ENCODE measurements at regions not wholly inside any gene's neighbourhood (a gene's known extent, or its start where the extent isn't known, plus 50 kb on each side); places are given as distances from the start of the nearest gene placed in this dataset.

DNA sequence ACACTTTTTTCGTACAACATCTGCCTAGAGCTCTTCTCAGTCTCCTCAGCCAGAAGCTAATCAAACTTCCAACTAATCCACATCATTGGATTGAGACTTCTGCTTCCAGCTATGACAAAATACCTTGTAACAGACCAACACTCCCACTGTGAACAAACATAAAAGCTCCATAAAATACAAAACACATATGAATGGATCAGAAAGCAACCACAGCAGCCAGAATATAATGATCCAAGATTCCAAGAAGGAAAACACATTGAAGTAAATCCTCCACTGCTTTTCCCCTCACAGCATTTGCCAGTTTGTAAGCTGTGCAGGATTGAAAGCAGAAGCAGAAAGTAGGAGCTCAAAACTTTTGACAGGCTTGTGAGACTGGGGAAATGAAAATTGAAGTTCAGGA lies 863.2 kb downstream of the TUSC7 start:
- Histone ChIP-seq H3K79me1 (ENCODE audit: low read depth, low read length) (no peaks in the 10 kb centered on the region), H2BK5ac (ENCODE audit: low read depth, low read length) (no peak overlapping the region), H3K23me2 (ENCODE audit: low read depth, low read length) (no peaks in the 10 kb centered on the region), H3K14ac (ENCODE audit: insufficient read length) (no peak overlapping the region), H3K4ac (replicated peaks; ENCODE audit: insufficient read length, low read depth, low read length) (no peak overlapping the region), H2BK120ac (replicated peaks; ENCODE audit: low read depth, low read length) (no peak overlapping the region), H3K27me3 (replicated peaks in 1 of 4; ENCODE audit: control insufficient read depth in 3 of 4, extremely low read depth in 1 of 4, insufficient read depth in 3 of 4, low read length in 3 of 4) (no peaks in the 10 kb centered on the region), H2AK5ac (ENCODE audit: low read depth, low read length) (no peak overlapping the region), H4K91ac (replicated peaks; ENCODE audit: insufficient read length, low read length) (no peak overlapping the region), H3K23ac (ENCODE audit: insufficient read length) (no peak overlapping the region), H3K36me3 (ENCODE audit: control insufficient read depth in 2 of 4, insufficient read depth in 4 of 4, low read length in 3 of 4) (no peaks in the 10 kb centered on the region), H4K5ac (ENCODE audit: insufficient read length, low read depth, low read length) (no peak overlapping the region), H3K18ac (ENCODE audit: extremely low read depth, low read length) (no peak overlapping the region), H4K20me1 (replicated peaks in 1 of 2; ENCODE audit: control insufficient read depth in 1 of 2, insufficient read depth in 2 of 2, low read length in 2 of 2) (no peaks in the 10 kb centered on the region), H3K4me1 (replicated peaks in 1 of 4; ENCODE audit: control insufficient read depth in 3 of 4, insufficient read depth in 4 of 4, low read length in 3 of 4) (no peaks in the 10 kb centered on the region), H2BK12ac (ENCODE audit: low read depth, low read length) (no peak overlapping the region), H4K8ac (ENCODE audit: extremely low read depth, insufficient read depth, low read length) (no peak overlapping the region), H3K9me3 (ENCODE audit: insufficient read depth in 2 of 2, low read depth in 1 of 2, low read length in 1 of 2) (no peaks in the 10 kb centered on the region), H2AFZ (ENCODE audit: low read length) (no peak overlapping the region), H3K27ac (ENCODE audit: low read depth, low read length) (no peak overlapping the region), H3K79me2 (ENCODE audit: control insufficient read depth in 1 of 2, insufficient read depth in 2 of 2, low read length in 2 of 2) (no peaks in the 10 kb centered on the region), H2BK15ac (ENCODE audit: low read length) (no peak overlapping the region), H2BK20ac (ENCODE audit: low read length) (no peak overlapping the region), H3K4me2 (ENCODE audit: insufficient read depth in 1 of 2, low read depth in 2 of 2, low read length in 2 of 2) (no peak overlapping the region), H3K4me3 (ENCODE audit: extremely low read depth in 1 of 4, insufficient read depth in 2 of 4, low read depth in 3 of 4, low read length in 4 of 4) (no peak overlapping the region), H3K9ac (replicated peaks in 1 of 4; ENCODE audit: extremely low read depth in 1 of 4, low read depth in 3 of 4, low read length in 3 of 4) (no peak overlapping the region), H3K56ac (replicated peaks; ENCODE audit: insufficient read length, low read depth, low read length) (no peak overlapping the region)
- DNase-seq (ENCODE audit: low read depth in 1 of 2, low spot score in 2 of 2), result no peak
- ChIA-PET CTCF (ENCODE audit: partially characterized antibody) (interaction anchor here (0.8 kb wide), 1 partner anchor 148 kb away, joined by 3 read pairs; no protein-coding TSS in a partner anchor), POLR2A (ENCODE audit: partially characterized antibody) (no interaction called here)
- no peak for FAIRE-seq
- TF ChIP-seq RAD21 (IDR thresholded peaks at IDR 0.05 in 1 of 2, conservative IDR thresholded peaks at IDR 0.05 in 1 of 2; ENCODE audit: low read depth in 2 of 2, low read length in 2 of 2) (no peak), RNF2 (IDR thresholded peaks at IDR 0.05; ENCODE audit: borderline replicate concordance, low read depth, low read length, missing control alignments, poor library complexity, severe bottlenecking) (no peak), ZNF274 (IDR thresholded peaks at IDR 0.05; ENCODE audit: borderline replicate concordance, extremely low read depth, low read length) (no peak)
- 96% methylated on average over 1 of the region's 1 CpG; no CpG with 5 or more reads in 1 of the 2 experiments for WGBS, 2 experiments (ENCODE audit: extremely low coverage in 1 of 2, insufficient coverage in 1 of 2, insufficient read length in 1 of 2, insufficient replicate concordance in 2 of 2, low coverage in 1 of 2, low lambda C conversion rate in 2 of 2, missing lambda C conversion rate in 1 of 2)
